Dermis blood vessel endothelial cell (primary cell): ENCODE measurements at regions not wholly inside any gene's neighbourhood (a gene's known extent, or its start where the extent isn't known, plus 50 kb on each side); places are given as distances from the start of the nearest gene placed in this dataset.
"Not testable (repeated sequence)": the region's sequence is repeated elsewhere in the genome, so short reads cannot be mapped to it uniquely, and the experiment has no call there.

ENCODE experiments used
- DNase-seq: peaks from one replicate; pipeline ENCODE4 v3.0.0; 2010

GRCh38 chr7:93830141-93830925 lies 60.2 kb downstream of the TFPI2 start:
- DNase-seq: no peak

GRCh38 chr7:93828260-93828659 lies 62.3 kb downstream of the TFPI2 start:
- DNase-seq: no peak

GRCh38 chr7:93823621-93824020 lies 66.9 kb downstream of the TFPI2 start:
- no peak for DNase-seq

GRCh38 chr7:93821463-93821862 lies 69.1 kb downstream of the TFPI2 start:
- DNase-seq: no peak

- no peak for DNase-seq
Observed at GRCh38 chr7:93819699-93820098, 70.9 kb downstream of the TFPI2 start.

GRCh38 chr7:93817526-93817925 lies 73.0 kb downstream of the TFPI2 start:
- no peak for DNase-seq

- DNase-seq: no peak
Observed at GRCh38 chr7:93817004-93817403, 73.5 kb downstream of the TFPI2 start.

- DNase-seq: no peak
Observed at GRCh38 chr7:93813514-93813913, 77.0 kb downstream of the TFPI2 start.

- no peak for DNase-seq
Observed at GRCh38 chr7:93812061-93812460, 78.5 kb downstream of the TFPI2 start.

- no peak for DNase-seq
Observed at GRCh38 chr7:93811198-93811597, 79.4 kb downstream of the TFPI2 start.

GRCh38 chr7:93810561-93810960 lies 80.0 kb downstream of the TFPI2 start:
- DNase-seq: no peak

GRCh38 chr7:93804726-93805125 lies 85.8 kb downstream of the TFPI2 start:
- no peak for DNase-seq

- peak; percentile 52 for DNase-seq
Observed at GRCh38 chr7:93799750-93800357, 90.7 kb downstream of the TFPI2 start.

- not testable (repeated sequence) for DNase-seq
Observed at GRCh38 chr7:93793084-93793697, 97.4 kb downstream of the TFPI2 start.

- DNase-seq: no peak
Observed at GRCh38 chr7:93779115-93779514, 111.4 kb downstream of the TFPI2 start.

GRCh38 chr7:93778384-93778783 lies 112.2 kb downstream of the TFPI2 start:
- DNase-seq: no peak

- no peak for DNase-seq
Observed at GRCh38 chr7:93773446-93773845, 117.1 kb downstream of the TFPI2 start.

- no peak for DNase-seq
Observed at GRCh38 chr7:93765475-93765874, 125.1 kb downstream of the TFPI2 start.

GRCh38 chr7:93758631-93759030 lies 131.9 kb downstream of the TFPI2 start:
- DNase-seq: no peak

- no peak for DNase-seq
Observed at GRCh38 chr7:93757426-93757825, 133.1 kb downstream of the TFPI2 start.

- DNase-seq: no peak
Observed at GRCh38 chr7:93756890-93757289, 133.7 kb downstream of the TFPI2 start.

GRCh38 chr7:93751421-93751820 lies 139.1 kb downstream of the TFPI2 start:
- DNase-seq: no peak

- DNase-seq: peak; percentile 1
Observed at GRCh38 chr7:93750986-93751385, 139.6 kb downstream of the TFPI2 start.

- no peak for DNase-seq
Observed at GRCh38 chr7:93747019-93747418, 143.5 kb downstream of the TFPI2 start.
